Right lobe of liver (tissue), 4 donors: ENCODE measurements at regions not wholly inside any gene's neighbourhood (a gene's known extent, or its start where the extent isn't known, plus 50 kb on each side); places are given as distances from the start of the nearest gene placed in this dataset.

ENCODE experiments used
- POLR2A ChIP-seq: fragments of 450-650 bp; IDR thresholded peaks from one replicate; pipeline ENCODE4 v1.6.1; 2017; ENCODE audit warnings: antibody characterized with exemption, mild to moderate bottlenecking
- TF ChIP-seq, protein P1 (sequence below), 4 donors: fragments of 200-600 bp in 3 of 4; fragments of 450-650 bp in 1 of 4; IDR thresholded peaks; one replicate each; pipeline versions ENCODE4 v1.5.1 to v1.8.0; 2016 to 2022; ENCODE audit warnings: antibody characterized with exemption in 4 of 4, mild to moderate bottlenecking in 2 of 4
- donor health status: DM: no; HTN: no; CAD: no.
- donor health status: DM: no; HTN: no; CAD: no.
- donor health status: DM: no; HTN: yes; CAD: no.

DNA sequence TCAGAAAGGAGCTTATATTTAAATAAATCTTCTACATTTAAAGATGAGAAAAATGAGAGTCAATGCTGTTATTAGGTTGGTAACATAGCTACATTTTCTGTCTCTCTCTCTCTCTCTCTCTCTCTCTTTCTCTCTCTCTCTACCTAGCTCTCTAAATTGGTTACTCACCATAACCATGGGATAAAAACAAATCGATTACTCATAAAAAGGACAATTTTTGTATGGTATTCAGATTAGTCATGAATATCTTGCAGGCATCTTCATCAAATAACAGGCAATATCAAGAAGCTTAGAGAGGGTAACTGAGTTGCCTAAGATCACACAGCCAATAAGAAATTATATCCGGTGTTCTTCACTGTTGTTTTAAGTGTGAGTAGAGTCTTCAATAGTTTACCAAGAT is 81.8 kb upstream of the ALCAM start:
- TF ChIP-seq POLR2A = no peak
- TF ChIP-seq, protein P1, sequence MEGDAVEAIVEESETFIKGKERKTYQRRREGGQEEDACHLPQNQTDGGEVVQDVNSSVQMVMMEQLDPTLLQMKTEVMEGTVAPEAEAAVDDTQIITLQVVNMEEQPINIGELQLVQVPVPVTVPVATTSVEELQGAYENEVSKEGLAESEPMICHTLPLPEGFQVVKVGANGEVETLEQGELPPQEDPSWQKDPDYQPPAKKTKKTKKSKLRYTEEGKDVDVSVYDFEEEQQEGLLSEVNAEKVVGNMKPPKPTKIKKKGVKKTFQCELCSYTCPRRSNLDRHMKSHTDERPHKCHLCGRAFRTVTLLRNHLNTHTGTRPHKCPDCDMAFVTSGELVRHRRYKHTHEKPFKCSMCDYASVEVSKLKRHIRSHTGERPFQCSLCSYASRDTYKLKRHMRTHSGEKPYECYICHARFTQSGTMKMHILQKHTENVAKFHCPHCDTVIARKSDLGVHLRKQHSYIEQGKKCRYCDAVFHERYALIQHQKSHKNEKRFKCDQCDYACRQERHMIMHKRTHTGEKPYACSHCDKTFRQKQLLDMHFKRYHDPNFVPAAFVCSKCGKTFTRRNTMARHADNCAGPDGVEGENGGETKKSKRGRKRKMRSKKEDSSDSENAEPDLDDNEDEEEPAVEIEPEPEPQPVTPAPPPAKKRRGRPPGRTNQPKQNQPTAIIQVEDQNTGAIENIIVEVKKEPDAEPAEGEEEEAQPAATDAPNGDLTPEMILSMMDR (IDR thresholded peaks at IDR 0.05) = no peak
